ENCODE measurements at regions not wholly inside any gene's neighbourhood (a gene's known extent, or its start where the extent isn't known, plus 50 kb on each side); places are given as distances from the start of the nearest gene placed in this dataset.

DNA sequence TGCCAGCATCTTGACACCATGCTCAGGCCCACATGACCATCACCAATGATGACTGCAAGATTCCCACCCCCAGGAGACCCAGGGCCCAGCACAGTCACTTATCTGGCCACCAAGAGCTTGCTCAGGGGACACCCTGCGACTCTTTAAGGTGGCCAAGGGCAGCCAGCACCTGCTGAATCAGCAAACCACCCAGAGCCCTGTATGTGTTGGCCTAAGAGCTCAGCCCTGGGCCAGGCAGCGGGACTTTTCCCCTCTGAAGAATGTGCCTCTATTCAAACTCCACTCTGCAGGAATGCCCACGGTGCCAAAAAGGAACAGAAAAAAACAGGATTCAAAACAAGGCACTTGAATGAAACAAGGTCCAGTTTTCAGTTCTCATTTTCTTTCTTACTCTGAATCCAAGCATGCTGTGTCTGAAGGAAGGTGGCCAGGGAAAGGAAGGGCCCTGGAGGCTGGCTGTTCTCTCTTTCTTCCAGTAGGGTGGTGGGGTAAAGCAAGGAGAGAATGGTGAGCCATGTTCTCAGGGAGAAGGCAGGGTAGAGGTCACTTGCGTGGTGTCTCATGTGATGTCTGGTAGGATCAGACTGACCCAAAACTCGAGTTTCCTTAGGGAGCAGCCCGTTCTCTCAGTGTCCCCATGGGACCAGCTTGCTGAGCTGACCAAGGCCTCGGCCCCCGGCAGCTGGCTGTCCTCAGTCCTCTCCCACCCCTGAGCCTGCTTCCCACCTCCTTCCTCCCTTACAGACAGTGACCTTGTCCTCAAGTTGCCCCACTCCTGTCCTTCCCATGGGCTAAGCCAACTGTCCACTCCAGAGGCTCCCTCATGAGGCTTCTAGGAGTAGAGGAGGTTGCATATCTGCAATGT, 150.0 kb downstream of the RNF152 start:
- Mint-ChIP-seq H3K36me3 (ENCODE audit: insufficient read depth) (peaks cover 4% of the 10 kb centered on the region), H3K27me3 (no peaks in the 10 kb centered on the region), H3K4me3 (ENCODE audit: low read depth) (no peak overlapping the region), H3K27ac (no peak overlapping the region), H3K9me3 (ENCODE audit: low read depth) (peaks cover 5% of the 10 kb centered on the region), H3K4me1 (ENCODE audit: low read depth) (peaks cover 22% of the 10 kb centered on the region)
- DNase-seq (ENCODE audit: low spot score, unreplicated experiment), result no peak
- TF ChIP-seq, protein P1, sequence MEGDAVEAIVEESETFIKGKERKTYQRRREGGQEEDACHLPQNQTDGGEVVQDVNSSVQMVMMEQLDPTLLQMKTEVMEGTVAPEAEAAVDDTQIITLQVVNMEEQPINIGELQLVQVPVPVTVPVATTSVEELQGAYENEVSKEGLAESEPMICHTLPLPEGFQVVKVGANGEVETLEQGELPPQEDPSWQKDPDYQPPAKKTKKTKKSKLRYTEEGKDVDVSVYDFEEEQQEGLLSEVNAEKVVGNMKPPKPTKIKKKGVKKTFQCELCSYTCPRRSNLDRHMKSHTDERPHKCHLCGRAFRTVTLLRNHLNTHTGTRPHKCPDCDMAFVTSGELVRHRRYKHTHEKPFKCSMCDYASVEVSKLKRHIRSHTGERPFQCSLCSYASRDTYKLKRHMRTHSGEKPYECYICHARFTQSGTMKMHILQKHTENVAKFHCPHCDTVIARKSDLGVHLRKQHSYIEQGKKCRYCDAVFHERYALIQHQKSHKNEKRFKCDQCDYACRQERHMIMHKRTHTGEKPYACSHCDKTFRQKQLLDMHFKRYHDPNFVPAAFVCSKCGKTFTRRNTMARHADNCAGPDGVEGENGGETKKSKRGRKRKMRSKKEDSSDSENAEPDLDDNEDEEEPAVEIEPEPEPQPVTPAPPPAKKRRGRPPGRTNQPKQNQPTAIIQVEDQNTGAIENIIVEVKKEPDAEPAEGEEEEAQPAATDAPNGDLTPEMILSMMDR (IDR thresholded peaks at IDR 0.05; ENCODE audit: unreplicated experiment), result no peak

DNA sequence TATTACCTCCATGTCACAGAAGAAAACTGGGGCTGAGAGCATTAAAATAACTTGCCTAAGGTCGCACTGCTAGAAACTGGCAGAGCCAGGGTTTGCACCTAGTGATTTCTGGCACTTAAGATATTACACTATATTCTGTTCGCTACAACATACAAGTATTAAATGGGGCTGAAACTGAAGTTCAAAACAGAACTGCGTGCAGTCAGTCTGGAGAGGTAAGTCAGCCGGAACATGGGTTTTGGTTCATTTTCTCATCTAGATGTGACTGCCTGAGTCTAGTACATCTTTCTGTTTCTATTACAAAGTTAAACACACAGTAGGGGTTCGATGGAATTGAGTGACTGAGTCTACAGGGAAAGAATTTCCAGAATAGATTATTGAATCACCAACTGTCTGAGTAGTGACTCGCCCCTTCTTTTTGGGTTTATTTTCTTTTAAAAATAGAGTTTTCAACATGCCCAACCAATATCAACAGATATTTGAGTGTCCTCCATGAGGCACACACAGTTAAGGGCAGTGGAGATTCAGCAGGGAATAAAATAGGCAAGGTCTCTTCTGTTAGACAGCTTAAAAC, 150.8 kb downstream of the RNF152 start:
- TF ChIP-seq, protein P1 (IDR thresholded peaks at IDR 0.05; ENCODE audit: unreplicated experiment), result no peak
- no peaks in the 10 kb centered on the region for H3K27me3 Mint-ChIP-seq
- H3K4me1 Mint-ChIP-seq (ENCODE audit: low read depth), result peaks cover 24% of the 10 kb centered on the region
- no peak for DNase-seq (ENCODE audit: low spot score, unreplicated experiment)
- peaks cover 5% of the 10 kb centered on the region for H3K9me3 Mint-ChIP-seq (ENCODE audit: low read depth)
- H3K36me3 Mint-ChIP-seq (ENCODE audit: insufficient read depth), result peaks cover 4% of the 10 kb centered on the region
- H3K4me3 Mint-ChIP-seq (ENCODE audit: low read depth), result no peak overlapping the region
- H3K27ac Mint-ChIP-seq, result no peak overlapping the region

DNA sequence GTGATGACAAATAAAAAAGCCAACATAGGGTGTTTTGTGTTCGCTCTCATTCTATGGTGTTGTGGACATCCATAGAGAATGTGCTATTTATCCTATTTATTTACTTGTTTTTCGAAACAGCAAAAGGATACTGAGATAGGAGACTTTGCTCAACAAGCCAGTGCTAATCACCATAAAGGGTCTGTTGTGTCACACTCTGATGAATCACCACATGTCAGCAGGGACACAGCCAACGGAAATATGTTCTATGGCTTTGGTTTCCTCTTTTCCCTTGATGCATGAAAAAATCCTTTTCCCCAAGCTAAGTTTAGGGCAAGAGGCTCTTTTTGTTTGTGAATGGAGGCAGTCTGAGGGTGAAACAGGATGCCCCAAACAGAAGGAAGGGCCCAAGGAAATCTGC, 154.3 kb downstream of the RNF152 start:
- no peak for DNase-seq (ENCODE audit: low spot score, unreplicated experiment)
- Mint-ChIP-seq H3K27ac (no peak overlapping the region), H3K4me1 (ENCODE audit: low read depth) (peaks cover 45% of the 10 kb centered on the region), H3K36me3 (ENCODE audit: insufficient read depth) (peaks cover 4% of the 10 kb centered on the region), H3K27me3 (no peaks in the 10 kb centered on the region), H3K4me3 (ENCODE audit: low read depth) (no peak overlapping the region), H3K9me3 (ENCODE audit: low read depth) (peaks cover 5% of the 10 kb centered on the region)
- TF ChIP-seq, protein P1 (IDR thresholded peaks at IDR 0.05; ENCODE audit: unreplicated experiment), result no peak

DNA sequence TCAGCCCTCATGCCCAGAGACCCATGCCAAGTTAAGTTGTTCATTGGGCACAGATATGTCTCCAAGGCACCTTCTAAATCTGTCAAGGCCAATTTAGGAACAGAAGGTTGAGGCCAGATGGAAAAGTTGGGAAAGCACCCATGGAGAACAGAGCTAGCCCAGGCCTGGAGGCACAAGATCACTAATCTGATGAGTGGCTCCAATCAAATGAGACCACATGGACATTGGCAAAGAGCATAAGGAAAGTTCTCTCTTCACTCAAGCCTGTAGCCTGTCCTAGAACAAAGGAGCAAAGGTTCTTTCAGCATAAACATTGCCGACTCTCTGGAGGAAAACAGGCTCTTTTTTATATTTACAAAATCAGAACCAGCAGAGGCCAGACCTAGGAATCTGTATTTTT, 154.8 kb downstream of the RNF152 start:
- Mint-ChIP-seq H3K27ac (peak overlapping the region; percentile 9), H3K36me3 (ENCODE audit: insufficient read depth) (peaks cover 4% of the 10 kb centered on the region), H3K9me3 (ENCODE audit: low read depth) (peaks cover 5% of the 10 kb centered on the region), H3K4me3 (ENCODE audit: low read depth) (no peak overlapping the region), H3K4me1 (ENCODE audit: low read depth) (peaks cover 45% of the 10 kb centered on the region), H3K27me3 (no peaks in the 10 kb centered on the region)
- DNase-seq (ENCODE audit: low spot score, unreplicated experiment), result no peak
- TF ChIP-seq, protein P1 (IDR thresholded peaks at IDR 0.05; ENCODE audit: unreplicated experiment), result no peak

DNA sequence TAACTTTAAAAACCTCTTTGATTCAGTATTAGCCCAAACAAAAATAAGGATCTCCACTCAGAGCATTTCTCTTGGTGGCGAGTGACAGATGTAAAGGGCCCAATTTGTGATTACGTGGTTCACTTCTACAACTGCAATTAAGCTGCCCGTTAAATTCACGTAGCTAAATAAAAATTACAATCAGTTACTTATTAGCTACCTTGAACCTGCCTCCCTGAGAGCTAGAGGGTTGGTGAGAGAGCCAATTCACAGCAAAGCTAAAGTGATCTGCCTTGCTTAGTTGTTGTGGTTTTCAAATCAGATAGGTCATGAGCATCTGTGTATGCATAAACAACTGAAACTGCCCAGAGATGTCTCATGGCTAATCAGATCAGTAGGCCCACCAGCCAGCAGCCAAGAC, 156.7 kb downstream of the RNF152 start:
- TF ChIP-seq, protein P1 (IDR thresholded peaks at IDR 0.05; ENCODE audit: unreplicated experiment), result no peak
- no peaks in the 10 kb centered on the region for H3K27me3 Mint-ChIP-seq
- H3K36me3 Mint-ChIP-seq (ENCODE audit: insufficient read depth), result peaks cover 4% of the 10 kb centered on the region
- H3K27ac Mint-ChIP-seq, result peak overlapping the region; percentile 95
- no peak overlapping the region for H3K4me3 Mint-ChIP-seq (ENCODE audit: low read depth)
- DNase-seq (ENCODE audit: low spot score, unreplicated experiment), result no peak
- peaks cover 5% of the 10 kb centered on the region for H3K9me3 Mint-ChIP-seq (ENCODE audit: low read depth)
- H3K4me1 Mint-ChIP-seq (ENCODE audit: low read depth), result peaks cover 48% of the 10 kb centered on the region

Measured in progenitor cell of endocrine pancreas (in vitro differentiated cells).